ENCODE measurements at regions not wholly inside any gene's neighbourhood (a gene's known extent, or its start where the extent isn't known, plus 50 kb on each side); places are given as distances from the start of the nearest gene placed in this dataset.
A peak's percentile ranks its signal among the peaks of the same experiment; 100 is the strongest.

- no peak for TF ChIP-seq HDAC6 (IDR thresholded peaks at IDR 0.05; ENCODE audit: low read depth, low read length)
- no peak for TF ChIP-seq SIN3A (conservative IDR thresholded peaks at IDR 0.05 in 1 of 2, IDR thresholded peaks at IDR 0.05 in 1 of 2; ENCODE audit: low read depth in 1 of 2, low read length in 2 of 2)
- no peak for TF ChIP-seq E2F6 (IDR thresholded peaks at IDR 0.05)
- ChIA-PET CTCF (ENCODE audit: partially characterized antibody) (interaction anchor here (0.6 to 2.3 kb wide), 6 partner anchors 10 to 298 kb away, joined by 3 to 10 read pairs (median 4); no protein-coding TSS in a partner anchor), POLR2A (ENCODE audit: partially characterized antibody) (no interaction called here)
- Histone ChIP-seq H2BK12ac (ENCODE audit: low read depth, low read length) (no peak overlapping the region), H2AFZ (ENCODE audit: low read length) (peak overlapping the region; percentile 57; the same call in 1 of the 2 replicates), H3K56ac (replicated peaks; ENCODE audit: insufficient read length, low read depth, low read length) (no peak overlapping the region), H3K23me2 (ENCODE audit: low read depth, low read length) (no peaks in the 10 kb centered on the region), H4K5ac (ENCODE audit: insufficient read length, low read depth, low read length) (no peak overlapping the region), H3K9me3 (ENCODE audit: insufficient read depth in 2 of 2, low read depth in 1 of 2, low read length in 1 of 2) (peaks cover 0 to 2% of the 10 kb centered on the region in 2 experiments; a peak in 1 of 4 replicates), H2BK15ac (ENCODE audit: low read length) (no peak overlapping the region), H3K27me3 (replicated peaks in 1 of 4; ENCODE audit: control insufficient read depth in 3 of 4, extremely low read depth in 1 of 4, insufficient read depth in 3 of 4, low read length in 3 of 4) (peaks cover 0 to 1% (median 0%) of the 10 kb centered on the region in 4 experiments; a peak in 1 of 7 replicates), H3K79me2 (ENCODE audit: control insufficient read depth in 1 of 2, insufficient read depth in 2 of 2, low read length in 2 of 2) (no peaks in the 10 kb centered on the region), H3K4ac (replicated peaks; ENCODE audit: insufficient read length, low read depth, low read length) (no peak overlapping the region), H2BK120ac (replicated peaks; ENCODE audit: low read depth, low read length) (no peak overlapping the region), H3K18ac (ENCODE audit: extremely low read depth, low read length) (no peak overlapping the region; the same call in 1 of the 2 replicates), H4K8ac (ENCODE audit: extremely low read depth, insufficient read depth, low read length) (no peak overlapping the region), H3K14ac (ENCODE audit: insufficient read length) (no peak overlapping the region), H2BK20ac (ENCODE audit: low read length) (no peak overlapping the region), H3K4me3 (ENCODE audit: extremely low read depth in 1 of 4, insufficient read depth in 2 of 4, low read depth in 3 of 4, low read length in 4 of 4) (no peak overlapping the region), H4K91ac (replicated peaks; ENCODE audit: insufficient read length, low read length) (no peak overlapping the region), H3K36me3 (ENCODE audit: control insufficient read depth in 2 of 4, insufficient read depth in 4 of 4, low read length in 3 of 4) (no peaks in the 10 kb centered on the region), H4K20me1 (replicated peaks in 1 of 2; ENCODE audit: control insufficient read depth in 1 of 2, insufficient read depth in 2 of 2, low read length in 2 of 2) (no peaks in the 10 kb centered on the region), H3K9ac (replicated peaks in 1 of 4; ENCODE audit: extremely low read depth in 1 of 4, low read depth in 3 of 4, low read length in 3 of 4) (no peak overlapping the region), H3K27ac (ENCODE audit: low read depth, low read length) (no peak overlapping the region), H2BK5ac (ENCODE audit: low read depth, low read length) (no peak overlapping the region), H3K79me1 (ENCODE audit: low read depth, low read length) (no peaks in the 10 kb centered on the region), H3K4me1 (replicated peaks in 1 of 4; ENCODE audit: control insufficient read depth in 3 of 4, insufficient read depth in 4 of 4, low read length in 3 of 4) (no peaks in the 10 kb centered on the region), H3K4me2 (ENCODE audit: insufficient read depth in 1 of 2, low read depth in 2 of 2, low read length in 2 of 2) (no peak overlapping the region), H3K23ac (ENCODE audit: insufficient read length) (no peak overlapping the region), H2AK5ac (ENCODE audit: low read depth, low read length) (no peak overlapping the region)
- FAIRE-seq (no peak), DNase-seq (ENCODE audit: low read depth in 1 of 2, low spot score in 2 of 2) (no peak)
- WGBS, 2 experiments (ENCODE audit: extremely low coverage in 1 of 2, insufficient coverage in 1 of 2, insufficient read length in 1 of 2, insufficient replicate concordance in 2 of 2, low coverage in 1 of 2, low lambda C conversion rate in 2 of 2, missing lambda C conversion rate in 1 of 2) = 86% methylated on average over 4 of the region's 4 CpGs; no CpG with 5 or more reads in 1 of the 2 experiments
Measured at GRCh38 chr4:153940916-153941315, 152.0 kb upstream of the SFRP2 start.

Measured in H1 (cell line).